ENCODE measurements at regions not wholly inside any gene's neighbourhood (a gene's known extent, or its start where the extent isn't known, plus 50 kb on each side); places are given as distances from the start of the nearest gene placed in this dataset.
"Not testable (repeated sequence)": the region's sequence is repeated elsewhere in the genome, so short reads cannot be mapped to it uniquely, and the experiment has no call there.

- Histone ChIP-seq H3K9ac (ENCODE audit: low read length) (no peak overlapping the region), H3K79me2 (replicated peaks; ENCODE audit: insufficient read depth, low read length) (no peaks in the 10 kb centered on the region), H4K20me1 (ENCODE audit: insufficient read depth) (no peaks in the 10 kb centered on the region), H2AFZ (ENCODE audit: low read depth, low read length) (no peak overlapping the region), H3K36me3 (ENCODE audit: insufficient read depth, low read length) (no peaks in the 10 kb centered on the region), H3K9me2 (ENCODE audit: insufficient read depth, low read length) (no peaks in the 10 kb centered on the region), H3K27ac (ENCODE audit: low read length) (no peak overlapping the region), H3K4me3 (ENCODE audit: low read length) (no peak overlapping the region), H3F3A (ENCODE audit: insufficient read depth, low read length, poor library complexity, severe bottlenecking) (no peaks in the 10 kb centered on the region), H3K27me3 (ENCODE audit: insufficient read depth, low read depth, low read length) (no peaks in the 10 kb centered on the region), H3K9me3 (ENCODE audit: low read length) (no peaks in the 10 kb centered on the region), H3K4me2 (ENCODE audit: low read length) (no peak overlapping the region)
- TF ChIP-seq CTCF (IDR thresholded peaks at IDR 0.05; ENCODE audit: poor library complexity, severe bottlenecking) (no peak), EZH2 (IDR thresholded peaks at IDR 0.05; ENCODE audit: borderline replicate concordance, insufficient read depth, low read length, poor library complexity, severe bottlenecking) (no peak), TAF1 (IDR thresholded peaks at IDR 0.05; ENCODE audit: low read depth) (no peak), MXI1 (conservative IDR thresholded peaks at IDR 0.05; ENCODE audit: poor library complexity, severe bottlenecking) (no peak)
Measured at GRCh38 chr6:155807243-155807642, 351.6 kb upstream of the NOX3 start.

GRCh38 chr6:155801046-155801445, 345.4 kb upstream of the NOX3 start:
- no peaks in the 10 kb centered on the region for H3K9me2 ChIP-seq (ENCODE audit: insufficient read depth, low read length)
- no peaks in the 10 kb centered on the region for H3K79me2 ChIP-seq (replicated peaks; ENCODE audit: insufficient read depth, low read length)

GRCh38 chr6:155798876-155799275, 343.2 kb upstream of the NOX3 start:
- not testable (repeated sequence) for H3F3A ChIP-seq (ENCODE audit: insufficient read depth, low read length, poor library complexity, severe bottlenecking); H3K4me3 ChIP-seq (ENCODE audit: low read length); H3K4me2 ChIP-seq (ENCODE audit: low read length); H3K9ac ChIP-seq (ENCODE audit: low read length); H2AFZ ChIP-seq (ENCODE audit: low read depth, low read length); H4K20me1 ChIP-seq (ENCODE audit: insufficient read depth); H3K27ac ChIP-seq (ENCODE audit: low read length); H3K9me3 ChIP-seq (ENCODE audit: low read length); H3K36me3 ChIP-seq (ENCODE audit: insufficient read depth, low read length); H3K79me2 ChIP-seq (replicated peaks; ENCODE audit: insufficient read depth, low read length); H3K9me2 ChIP-seq (ENCODE audit: insufficient read depth, low read length); H3K27me3 ChIP-seq (ENCODE audit: insufficient read depth, low read depth, low read length)

More at GRCh38 chr6:155801046-155801445, 345.4 kb upstream of the NOX3 start:
- Histone ChIP-seq H2AFZ (ENCODE audit: low read depth, low read length) (no peak overlapping the region), H3K9ac (ENCODE audit: low read length) (no peak overlapping the region), H3K4me3 (ENCODE audit: low read length) (no peak overlapping the region), H3K4me2 (ENCODE audit: low read length) (no peak overlapping the region), H3K27me3 (ENCODE audit: insufficient read depth, low read depth, low read length) (no peaks in the 10 kb centered on the region), H3K36me3 (ENCODE audit: insufficient read depth, low read length) (no peaks in the 10 kb centered on the region), H3K27ac (ENCODE audit: low read length) (no peak overlapping the region), H4K20me1 (ENCODE audit: insufficient read depth) (no peaks in the 10 kb centered on the region), H3K9me3 (ENCODE audit: low read length) (no peaks in the 10 kb centered on the region), H3F3A (ENCODE audit: insufficient read depth, low read length, poor library complexity, severe bottlenecking) (no peaks in the 10 kb centered on the region)
- TF ChIP-seq POLR2AphosphoS5 (IDR thresholded peaks at IDR 0.05) = no peak
- TF ChIP-seq EP300 (conservative IDR thresholded peaks at IDR 0.05; ENCODE audit: poor library complexity, severe bottlenecking) = no peak
- TF ChIP-seq RAD21 (conservative IDR thresholded peaks at IDR 0.05) = no peak
- TF ChIP-seq CTCF (IDR thresholded peaks at IDR 0.05; ENCODE audit: poor library complexity, severe bottlenecking) = no peak

All from neural cell (in vitro differentiated cells).